ENCODE measurements at regions not wholly inside any gene's neighbourhood (a gene's known extent, or its start where the extent isn't known, plus 50 kb on each side); places are given as distances from the start of the nearest gene placed in this dataset.
A peak's percentile ranks its signal among the peaks of the same experiment; 100 is the strongest.
"Not testable (repeated sequence)": the region's sequence is repeated elsewhere in the genome, so short reads cannot be mapped to it uniquely, and the experiment has no call there.

DNA sequence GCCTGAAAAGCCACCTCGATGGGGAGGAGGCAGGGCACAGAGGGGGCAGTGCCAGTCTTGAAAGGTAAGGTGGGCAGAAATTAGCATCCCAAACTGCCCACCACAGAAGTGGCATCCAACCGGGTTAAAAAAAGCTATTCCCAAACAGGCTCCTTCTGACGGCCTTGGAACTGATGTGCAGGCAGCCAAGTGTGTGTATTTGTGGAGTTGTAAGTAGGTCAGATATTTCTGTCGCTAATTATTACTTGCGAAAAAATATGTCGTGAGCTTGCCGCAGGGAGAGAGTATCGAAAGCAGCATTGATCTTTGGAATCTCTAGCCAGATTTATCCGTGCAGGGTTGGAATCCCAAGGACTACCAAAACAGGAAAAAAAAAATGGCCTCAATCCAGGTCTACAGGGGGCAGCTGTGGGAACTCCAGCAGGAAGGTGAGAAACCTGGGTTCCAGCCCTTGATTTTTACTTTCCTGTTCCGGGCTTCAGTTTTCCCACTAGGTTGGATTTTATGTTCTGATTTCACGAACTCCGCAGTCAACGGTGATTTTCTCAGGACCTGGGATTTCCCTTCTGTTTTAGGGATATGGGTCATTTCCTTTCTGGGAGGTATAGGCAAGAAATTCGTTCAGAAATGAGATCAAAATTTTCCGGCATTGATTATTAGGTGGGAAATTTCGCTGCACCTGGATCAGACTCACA, 200.8 kb downstream of the RGS3 start:
- no peak for FAIRE-seq
- DNase-seq (ENCODE audit: insufficient read length, low spot score): no peak

DNA sequence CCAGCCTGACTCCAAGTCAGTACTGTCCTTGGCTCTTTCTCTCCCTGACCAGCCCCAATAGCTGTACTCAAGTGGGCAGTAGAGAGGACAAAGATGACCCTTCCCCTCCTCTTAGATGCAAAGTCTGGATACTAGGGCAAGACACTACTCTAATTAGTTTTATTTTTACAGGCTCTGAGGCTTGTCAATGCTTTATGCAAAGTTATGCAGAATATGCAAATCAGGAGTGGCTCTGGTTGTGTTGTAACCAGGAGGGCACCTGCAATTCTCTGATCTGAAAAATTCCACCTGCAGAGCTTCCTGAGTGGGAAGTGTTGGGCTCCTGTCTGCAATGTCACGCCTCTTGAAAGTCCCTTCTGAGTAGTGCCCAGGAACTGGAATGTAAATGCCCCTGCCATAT, 201.5 kb downstream of the RGS3 start:
- DNase-seq (ENCODE audit: insufficient read length, low spot score) (no peak), FAIRE-seq (no peak)

DNA sequence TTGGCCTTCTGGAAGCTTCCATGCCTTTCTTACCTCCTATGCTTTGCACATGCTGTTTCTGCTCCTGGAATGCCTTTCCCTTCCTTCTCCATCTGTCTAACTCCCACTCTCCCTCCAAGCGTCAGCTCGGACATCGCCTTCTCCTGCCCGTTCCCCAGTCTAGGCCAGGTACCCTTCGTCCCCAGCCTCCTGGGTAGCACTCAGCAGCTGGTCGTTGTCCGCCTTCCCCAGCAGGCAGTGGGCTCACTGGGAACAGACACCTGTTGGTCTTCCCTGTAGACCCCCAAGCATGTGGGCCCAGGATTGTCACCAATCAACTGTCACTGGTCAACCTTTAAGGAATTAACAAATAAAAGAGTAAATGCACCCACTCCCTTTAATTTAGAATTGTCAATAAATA, 202.2 kb downstream of the RGS3 start:
- FAIRE-seq: no peak
- DNase-seq (ENCODE audit: insufficient read length, low spot score): no peak

DNA sequence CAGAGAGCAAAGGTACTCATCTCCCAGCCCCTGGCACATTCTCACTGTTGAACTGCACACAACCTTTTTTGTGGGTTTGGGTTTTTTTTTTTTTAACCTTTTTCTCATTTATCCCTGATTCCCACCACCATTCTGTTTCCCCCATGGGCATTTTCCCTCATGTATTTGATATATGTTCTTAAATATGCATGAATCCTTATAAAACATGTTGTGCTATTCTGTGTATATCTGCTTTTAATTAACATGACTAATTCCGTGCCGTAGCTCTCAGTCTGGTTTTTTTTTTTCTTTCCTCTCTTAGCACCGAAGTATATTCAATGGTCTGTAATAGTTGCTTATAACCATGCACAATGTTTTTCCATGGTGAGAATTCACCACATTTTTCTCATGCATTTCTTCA, 204.5 kb downstream of the RGS3 start:
- no peak for FAIRE-seq
- DNase-seq (ENCODE audit: insufficient read length, low spot score): no peak

DNA sequence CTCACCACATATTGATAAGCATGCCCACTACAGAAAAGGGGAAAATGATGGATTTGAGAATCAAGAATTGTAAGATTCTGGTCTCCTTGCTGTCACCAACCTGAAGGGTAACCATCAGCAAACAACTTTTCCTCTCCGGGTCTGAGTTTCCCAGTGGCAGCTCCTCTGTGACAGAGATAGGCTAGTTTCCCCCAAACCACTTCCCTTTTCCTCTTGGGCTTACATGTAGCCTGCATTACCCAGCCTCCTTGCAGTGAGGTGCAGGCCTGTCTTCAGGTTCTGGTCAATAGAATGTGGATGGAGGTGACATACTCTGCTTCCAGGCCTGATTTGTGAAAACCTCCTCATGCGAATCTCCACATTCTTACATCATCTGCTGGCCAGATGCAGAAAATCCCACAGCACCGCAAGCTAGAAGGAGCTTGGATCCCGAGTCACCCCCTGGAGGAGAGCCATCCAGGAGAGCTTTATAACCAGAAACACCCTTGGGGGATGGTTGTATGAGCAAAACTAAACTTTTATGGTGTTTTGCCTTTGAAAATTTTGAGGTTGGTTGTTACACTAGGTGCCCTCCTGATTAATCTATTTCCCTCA, 206.1 kb downstream of the RGS3 start:
- DNase-seq (ENCODE audit: insufficient read length, low spot score): no peak
- no peak for FAIRE-seq

DNA sequence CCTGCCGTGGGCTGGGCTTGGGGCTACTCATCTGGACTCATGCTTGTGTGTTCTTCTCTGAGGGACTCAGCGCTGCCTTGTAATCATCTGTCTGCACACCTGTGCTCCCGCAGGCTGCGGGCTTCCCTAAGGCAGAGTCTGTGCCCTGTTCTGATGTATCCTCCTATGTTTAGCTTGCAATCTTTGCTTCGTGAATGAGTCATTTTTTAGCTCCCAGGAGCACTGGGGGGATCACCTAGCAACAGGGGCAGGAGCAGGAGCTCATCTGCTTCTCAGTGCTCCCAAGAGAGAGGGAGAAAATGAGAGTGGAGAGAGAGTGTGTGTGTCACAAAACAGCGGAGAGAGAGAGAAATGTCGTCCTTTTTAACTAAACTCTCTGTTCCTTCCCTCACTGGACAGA, 202.4 kb upstream of the ZNF618 start:
- DNase-seq (ENCODE audit: insufficient read length, low spot score) (no peak), FAIRE-seq (no peak)

DNA sequence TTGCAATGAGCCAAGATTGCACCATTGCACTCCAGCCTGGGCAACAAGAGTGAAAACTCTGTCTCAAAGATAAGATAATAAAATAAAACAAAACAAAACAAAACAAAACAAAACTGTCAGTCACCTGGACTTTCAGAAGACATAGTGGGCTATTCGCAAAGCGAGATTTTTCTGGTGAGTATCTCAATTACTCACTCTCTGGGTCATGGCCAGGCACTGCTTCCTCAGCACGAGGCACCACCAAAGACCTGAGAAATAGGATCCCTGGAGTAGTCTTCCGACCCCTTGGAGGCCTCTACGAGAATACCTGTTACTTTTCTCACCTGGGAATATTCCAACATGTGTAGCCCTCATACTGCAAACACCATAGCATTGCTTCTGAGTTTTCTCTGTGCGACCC, 201.7 kb upstream of the ZNF618 start:
- DNase-seq (ENCODE audit: insufficient read length, low spot score) (no peak), FAIRE-seq (no peak)

DNA sequence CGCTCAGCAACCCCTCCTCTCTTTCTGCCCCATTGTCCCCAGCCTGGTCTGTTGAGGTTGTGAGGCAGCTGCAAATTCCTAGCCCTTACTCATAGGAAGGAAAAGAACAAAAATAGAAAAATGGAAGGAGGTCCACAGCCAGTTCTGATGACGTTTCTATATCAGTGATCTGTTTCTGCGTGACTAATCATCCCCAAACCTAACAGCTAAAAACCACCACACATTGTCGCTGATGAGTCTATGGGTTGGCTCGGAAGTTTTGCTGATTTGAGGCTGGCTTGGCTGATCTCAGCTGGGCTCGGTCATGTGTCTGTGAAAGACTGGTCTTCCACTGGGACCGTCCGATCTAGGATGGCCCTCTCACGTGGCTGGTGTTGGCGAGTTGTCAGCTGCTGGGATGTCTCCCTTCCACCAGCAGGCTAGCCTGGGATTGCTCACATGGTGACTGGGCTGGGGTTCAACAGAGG, 200.6 kb upstream of the ZNF618 start:
- peak; percentile 9 for FAIRE-seq
- peak; percentile 63 for DNase-seq (ENCODE audit: insufficient read length, low spot score)

DNA sequence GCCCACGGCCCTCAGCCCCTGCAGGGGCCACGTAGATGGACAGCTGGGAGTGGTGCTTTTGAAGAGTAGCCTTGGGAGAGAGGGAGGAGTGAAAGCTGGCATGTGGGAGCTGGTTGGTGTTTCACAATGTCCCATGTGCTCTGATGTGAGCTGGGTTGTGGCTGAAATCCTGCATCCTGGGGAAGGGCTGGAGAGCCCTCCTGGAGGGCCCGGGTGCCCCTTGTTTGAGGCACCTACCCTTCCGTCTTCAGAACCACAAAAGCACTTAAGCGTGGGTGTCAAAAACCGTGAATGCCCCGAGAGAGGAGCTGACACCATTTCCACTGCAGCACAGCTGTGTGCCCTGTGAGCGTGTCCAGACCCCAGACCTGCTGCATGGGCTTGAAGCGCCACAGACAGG, 199.1 kb upstream of the ZNF618 start:
- FAIRE-seq (no peak), DNase-seq (ENCODE audit: insufficient read length, low spot score) (no peak)

DNA sequence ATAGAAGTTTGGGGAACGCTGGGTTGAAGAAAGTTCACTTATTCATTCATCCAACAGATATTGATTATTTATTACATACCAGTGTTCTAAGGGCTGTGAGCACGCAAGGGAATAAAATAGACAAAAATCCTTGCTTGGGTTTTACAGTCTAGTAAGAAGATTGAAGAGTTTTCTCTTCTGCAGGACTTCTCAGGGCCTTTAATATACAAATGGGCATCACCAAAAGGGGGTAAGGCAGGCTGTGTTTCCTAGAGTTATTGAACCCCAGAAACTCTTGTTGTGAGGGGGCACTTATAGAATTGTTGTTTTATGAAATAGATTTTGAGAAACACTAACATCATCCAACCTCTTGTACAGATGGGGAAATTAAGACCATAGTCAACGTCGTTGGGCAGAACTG, 198.5 kb upstream of the ZNF618 start:
- no peak for FAIRE-seq

DNA sequence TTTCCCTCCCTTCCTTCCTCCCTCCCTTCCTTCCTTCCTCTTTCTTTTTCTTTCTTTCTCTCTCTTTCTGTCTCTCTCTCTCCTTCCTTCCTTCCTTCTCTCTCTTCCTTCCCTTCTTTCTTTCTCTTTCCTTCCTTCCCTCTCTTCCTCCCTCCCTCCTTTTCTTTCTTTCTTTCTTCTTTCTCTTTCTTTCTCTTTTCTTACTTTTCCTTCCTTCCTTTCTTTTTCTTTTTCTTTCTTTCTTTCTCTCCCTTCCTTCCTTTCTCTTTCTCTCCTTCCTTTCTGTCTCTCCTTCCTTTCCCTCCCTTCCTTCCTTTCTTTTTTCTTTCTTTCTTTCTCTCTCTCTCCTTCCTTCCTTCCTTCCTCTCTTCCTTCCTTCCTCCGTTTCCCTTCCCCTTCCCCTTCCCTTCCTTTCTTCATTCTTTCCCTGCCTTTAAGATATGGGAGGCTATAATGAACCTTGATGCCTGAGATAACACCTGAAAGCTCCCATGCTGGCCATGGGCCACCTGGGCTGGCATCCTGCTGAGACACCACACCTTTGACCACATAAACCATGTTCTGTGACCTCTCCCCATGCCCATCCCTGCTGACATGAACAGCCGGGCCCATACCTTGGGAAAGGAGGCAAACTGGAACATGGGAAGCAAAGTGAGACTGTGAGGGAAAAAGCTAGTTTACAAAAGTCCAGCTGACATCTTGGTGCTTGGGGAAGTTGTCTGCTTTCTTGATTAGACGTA, 197.8 kb upstream of the ZNF618 start:
- DNase-seq (ENCODE audit: insufficient read length, low spot score): no peak
- no peak for FAIRE-seq

More for the DNA sequence above, 198.5 kb upstream of the ZNF618 start:
- DNase-seq (ENCODE audit: insufficient read length, low spot score): no peak

DNA sequence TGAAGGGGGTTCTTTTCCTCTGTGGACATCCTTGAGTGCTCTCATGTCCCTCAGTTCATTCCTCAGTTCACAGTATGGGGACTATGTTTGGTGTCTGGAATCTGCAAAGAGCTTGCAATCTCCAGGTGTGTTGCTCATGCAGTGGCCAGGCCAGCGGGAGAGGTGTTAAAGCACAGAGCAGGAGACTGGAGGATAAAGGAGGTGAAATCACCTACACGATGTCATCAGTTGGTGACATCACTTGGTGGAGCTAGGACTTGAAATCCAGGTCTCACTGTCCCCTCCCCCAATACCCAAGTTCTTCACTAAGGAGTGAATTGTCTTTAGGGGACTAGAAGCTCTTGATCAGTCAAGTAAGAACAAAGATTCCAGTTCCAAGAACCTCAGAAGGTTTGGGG, 197.3 kb upstream of the ZNF618 start:
- DNase-seq (ENCODE audit: insufficient read length, low spot score): no peak
- FAIRE-seq: no peak

DNA sequence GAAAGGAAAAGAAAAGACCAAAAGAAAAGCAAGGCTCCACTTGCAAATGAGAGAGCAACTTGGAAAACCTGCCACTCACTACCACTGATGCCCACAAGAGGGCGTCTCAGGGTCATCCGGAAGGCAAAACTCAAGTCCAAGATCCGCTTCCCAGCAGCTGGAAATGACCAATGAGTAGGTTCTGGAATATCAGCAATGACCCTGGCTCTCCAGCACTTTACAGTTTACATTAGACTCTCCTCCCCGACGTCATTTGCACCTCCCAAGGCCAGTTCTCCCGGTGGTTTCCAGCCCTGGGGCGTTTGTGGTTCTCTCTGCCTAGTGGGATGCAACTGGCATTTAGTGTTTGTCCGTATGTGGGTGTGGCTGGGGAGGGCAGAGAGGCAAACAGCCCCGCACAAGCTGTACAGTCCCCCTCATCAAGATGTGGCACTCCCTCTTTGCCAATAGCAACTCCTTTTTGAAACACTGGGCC, 193.8 kb upstream of the ZNF618 start:
- DNase-seq (ENCODE audit: insufficient read length, low spot score) (peak; percentile 76), FAIRE-seq (peak; percentile 28)

DNA sequence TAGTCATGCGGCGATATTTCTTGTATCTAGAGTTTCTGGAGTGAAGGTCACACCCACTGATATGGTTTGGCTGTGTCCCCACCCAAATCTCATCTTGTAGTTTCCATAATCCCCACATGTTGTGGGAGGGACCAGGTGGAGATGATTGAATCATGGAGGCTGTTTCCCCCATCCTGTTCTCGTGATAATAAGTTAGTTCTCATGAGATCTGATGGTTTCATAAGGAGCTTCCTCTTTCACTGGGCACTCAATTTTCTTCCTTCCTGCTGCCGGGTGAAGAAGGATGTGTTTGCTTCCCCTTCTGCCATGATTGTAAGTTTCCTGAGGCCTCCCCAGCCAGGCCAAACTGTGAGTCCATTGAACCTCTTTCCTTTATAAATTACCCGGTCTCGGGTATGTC, 190.5 kb upstream of the ZNF618 start:
- DNase-seq (ENCODE audit: insufficient read length, low spot score); FAIRE-seq: not testable (repeated sequence)

DNA sequence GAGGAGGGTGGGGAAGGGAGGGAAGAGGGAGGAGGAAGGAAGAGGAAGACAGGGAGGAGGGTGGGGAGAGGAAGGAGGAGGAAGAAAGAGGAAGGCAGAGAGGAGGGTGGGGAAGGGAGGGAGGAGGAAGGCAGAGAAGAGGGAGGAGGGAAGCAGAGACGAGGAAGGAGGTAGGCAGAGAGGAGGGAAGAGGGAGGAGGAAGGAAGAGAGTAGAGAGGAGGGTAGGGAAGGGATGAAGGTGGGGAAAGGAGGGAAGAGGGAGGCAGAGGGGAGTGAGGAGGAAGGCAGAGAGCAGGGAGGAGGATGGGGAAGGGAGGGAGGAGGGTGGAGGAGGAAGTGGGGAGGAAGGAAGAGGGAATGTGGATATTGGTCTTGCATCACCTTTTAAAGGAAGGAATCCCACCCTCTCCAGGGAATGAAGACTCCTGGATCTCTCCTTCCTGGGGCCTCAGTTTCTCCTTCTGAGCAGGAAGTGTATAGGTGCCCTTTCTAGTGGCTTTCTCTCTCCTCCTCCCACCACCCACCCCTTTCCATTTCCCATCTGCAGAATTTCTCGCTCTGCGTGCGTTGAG, 188.9 kb upstream of the ZNF618 start:
- no peak for DNase-seq (ENCODE audit: insufficient read length, low spot score)
- no peak for FAIRE-seq

DNA sequence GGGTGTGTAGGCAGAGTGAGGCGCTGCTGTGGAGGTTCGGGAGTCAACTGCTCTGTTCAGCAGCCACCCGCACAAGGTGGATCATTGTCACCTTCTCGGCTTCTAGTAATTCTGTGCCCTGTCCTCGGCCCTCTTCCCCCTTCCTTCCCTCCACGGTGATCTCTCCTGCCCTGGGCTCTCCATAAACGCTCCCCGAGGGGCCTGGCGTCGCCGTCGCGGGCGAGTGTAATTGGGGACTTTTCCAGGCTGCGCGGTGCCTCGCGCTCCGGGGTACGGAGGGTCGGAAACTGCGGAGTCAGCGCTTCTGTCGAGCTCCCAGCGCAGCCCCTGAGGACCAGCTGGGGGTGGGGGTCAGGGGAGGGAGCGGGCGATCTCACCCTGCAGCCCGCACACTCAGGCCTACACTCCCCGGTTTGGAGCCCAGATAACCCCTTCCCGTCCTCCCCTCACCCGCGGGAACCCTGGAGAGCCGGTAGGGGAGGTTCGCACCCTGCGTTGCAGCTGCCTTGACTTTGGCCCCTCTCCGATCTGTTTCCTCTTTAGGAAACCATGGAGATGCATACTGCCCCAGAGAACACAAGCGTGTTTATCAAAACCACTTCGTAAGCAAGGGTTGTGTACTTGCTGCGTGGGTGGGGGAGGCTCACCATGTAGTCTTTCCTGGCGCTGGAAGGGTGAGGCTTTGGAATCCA, 188.3 kb upstream of the ZNF618 start:
- DNase-seq (ENCODE audit: insufficient read length, low spot score): no peak
- FAIRE-seq: no peak

DNA sequence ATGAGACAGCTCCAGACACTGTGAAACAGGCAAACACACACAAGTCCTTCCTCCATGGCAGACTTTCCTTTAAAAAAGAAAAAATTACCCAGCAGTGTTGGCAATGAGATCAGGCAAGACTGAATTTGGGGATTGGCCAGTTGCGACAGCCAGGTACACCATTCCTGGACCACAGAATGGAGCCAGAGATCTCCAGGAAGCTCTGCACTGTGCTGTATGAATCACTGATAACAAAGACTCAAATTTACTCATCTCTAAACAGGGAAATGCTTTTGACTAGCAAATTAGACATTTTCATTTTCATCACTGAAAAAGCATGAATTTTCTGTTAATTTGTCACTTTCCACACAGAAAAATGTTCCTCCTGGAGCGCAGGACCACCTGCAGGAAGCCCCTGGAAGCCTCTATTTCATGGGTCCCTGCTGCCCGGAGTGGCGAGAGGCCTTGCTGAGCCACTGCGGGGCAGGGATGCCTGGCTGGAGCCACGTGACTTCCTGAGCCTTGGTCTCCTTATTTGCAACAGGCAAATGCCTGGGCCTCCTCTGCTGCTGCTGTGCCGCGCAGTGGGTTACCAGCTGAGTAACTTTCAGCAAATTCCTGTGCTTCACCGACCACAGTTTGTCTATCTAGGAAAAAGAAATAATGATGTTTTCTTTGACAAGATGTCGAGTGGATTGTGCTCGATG, 185.9 kb upstream of the ZNF618 start:
- DNase-seq (ENCODE audit: insufficient read length, low spot score) (no peak), FAIRE-seq (no peak)

DNA sequence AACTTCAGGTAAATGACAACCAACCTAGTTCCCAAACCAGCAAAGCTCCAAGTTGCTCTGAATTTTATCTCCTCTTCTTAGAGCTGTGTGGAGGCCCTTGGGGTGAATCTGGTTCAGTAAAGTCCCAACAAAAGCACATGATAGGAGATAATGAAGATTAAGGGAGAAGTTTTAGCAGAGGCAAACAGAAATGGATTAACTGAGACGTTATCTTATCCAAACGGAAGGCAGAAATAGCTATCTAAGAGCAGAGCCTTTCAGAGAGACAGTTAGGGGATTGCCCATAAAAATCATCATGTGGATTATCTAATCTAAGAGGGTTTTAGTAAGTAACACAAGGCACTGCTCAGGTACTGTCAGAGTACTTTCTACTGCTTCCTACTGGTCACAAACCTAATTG, 183.9 kb upstream of the ZNF618 start:
- DNase-seq (ENCODE audit: insufficient read length, low spot score): no peak
- FAIRE-seq: no peak

DNA sequence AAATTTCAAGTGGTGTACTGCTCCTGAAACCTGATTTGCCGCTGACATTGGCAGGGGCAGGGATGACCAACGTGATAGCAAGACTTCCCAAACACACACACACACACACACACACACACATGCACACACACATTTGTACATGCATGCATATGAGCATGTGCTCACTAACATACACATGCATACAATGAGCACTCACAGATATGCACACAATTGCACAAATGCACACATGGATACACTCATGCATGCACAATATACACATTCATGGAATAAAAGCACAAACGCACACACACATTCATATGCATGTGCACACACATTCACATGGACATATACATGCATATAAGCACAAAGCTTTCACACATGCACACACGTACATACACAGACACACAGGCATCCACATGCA, 181.2 kb upstream of the ZNF618 start:
- DNase-seq (ENCODE audit: insufficient read length, low spot score) (no peak), FAIRE-seq (no peak)

DNA sequence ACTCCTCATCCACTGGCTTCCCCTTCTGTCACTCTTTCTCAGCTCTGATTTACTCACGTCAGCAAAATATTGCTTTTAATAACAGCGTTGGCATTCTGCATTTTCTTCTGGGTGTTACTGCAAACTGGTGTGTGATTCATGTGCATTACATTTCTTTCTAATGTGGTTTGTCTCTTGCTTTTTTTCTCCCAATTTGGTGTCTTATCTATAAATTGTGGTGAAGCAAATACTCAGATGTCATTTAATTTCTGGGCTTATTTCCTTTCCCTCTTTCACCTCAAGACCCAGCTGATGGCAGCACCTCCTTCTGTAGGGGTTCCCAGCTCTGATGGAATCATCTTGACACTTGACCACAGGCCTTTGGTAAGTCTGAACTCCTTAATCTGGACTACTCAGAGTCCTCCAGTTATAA, 180.7 kb upstream of the ZNF618 start:
- DNase-seq (ENCODE audit: insufficient read length, low spot score): no peak
- FAIRE-seq: no peak
